Dendritic cell treated with granulocyte-macrophage colony-stimulating factor and Interleukin-4, amounts not matched to agents 40 ng/mL and 50 ng/mL, for 4 days (primary cell): ENCODE measurements at regions not wholly inside any gene's neighbourhood (a gene's known extent, or its start where the extent isn't known, plus 50 kb on each side); places are given as distances from the start of the nearest gene placed in this dataset.
"Not testable (repeated sequence)": the region's sequence is repeated elsewhere in the genome, so short reads cannot be mapped to it uniquely, and the experiment has no call there.

ENCODE experiments used
- H3K27ac Mint-ChIP-seq: one replicate; pipeline ENCODE4 v1.8.0; 2022; ENCODE audit warnings: mild to moderate bottlenecking, mixed read lengths
- H3K27me3 Mint-ChIP-seq: one replicate; pipeline ENCODE4 v1.8.0; 2022; ENCODE audit warnings: mild to moderate bottlenecking, mixed read lengths
- H3K36me3 Mint-ChIP-seq: one replicate; pipeline ENCODE4 v1.8.0; 2022; ENCODE audit warnings: low read depth, mixed read lengths
- H3K4me1 Mint-ChIP-seq: one replicate; pipeline ENCODE4 v1.8.0; 2022; ENCODE audit warnings: low read depth, mixed read lengths
- H3K4me3 Mint-ChIP-seq: one replicate; pipeline ENCODE4 v1.8.0; 2022; ENCODE audit warnings: mild to moderate bottlenecking, moderate library complexity, mixed read lengths
- H3K9me3 Mint-ChIP-seq: one replicate; pipeline ENCODE4 v1.8.0; 2022; ENCODE audit warnings: mixed read lengths
- intact Hi-C: fragments of 100-400 bp; cut with micrococcal nuclease; formaldehyde crosslinking; loops from one replicate; pipeline ENCODE4 v1.15.0; 2022

DNA sequence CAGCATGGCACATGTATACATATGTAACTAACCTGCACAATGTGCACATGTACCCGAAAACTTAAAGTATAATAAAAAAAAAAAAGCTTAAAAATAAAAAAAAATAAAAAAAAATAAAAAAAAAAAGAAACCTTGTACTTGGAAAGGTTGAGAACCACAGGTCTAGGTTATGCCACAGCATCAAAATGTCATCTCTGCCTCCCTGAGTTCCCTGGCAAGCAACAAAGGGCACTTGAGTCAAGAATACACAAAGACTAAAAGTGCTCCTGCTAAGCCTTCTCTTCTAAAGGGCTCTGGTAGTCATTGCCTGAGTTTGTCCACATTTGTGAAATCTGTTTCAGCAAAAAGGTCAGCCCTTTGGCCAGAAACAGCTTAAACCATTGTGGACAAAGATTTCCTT lies 395.8 kb upstream of the CCDC54 start:
- Mint-ChIP-seq H3K4me3 (no peak overlapping the region), H3K9me3 (no peaks in the 10 kb centered on the region), H3K4me1 (no peaks in the 10 kb centered on the region), H3K27ac (no peak overlapping the region), H3K27me3 (no peaks in the 10 kb centered on the region), H3K36me3 (no peaks in the 10 kb centered on the region)
- intact Hi-C loops: no loop called here

- no peak overlapping the region for H3K4me3 Mint-ChIP-seq
- H3K27me3 Mint-ChIP-seq: no peaks in the 10 kb centered on the region
- peaks cover 25% of the 10 kb centered on the region for H3K9me3 Mint-ChIP-seq
- intact Hi-C loops: no loop called here
- H3K36me3 Mint-ChIP-seq: no peaks in the 10 kb centered on the region
- no peaks in the 10 kb centered on the region for H3K4me1 Mint-ChIP-seq
- H3K27ac Mint-ChIP-seq: no peak overlapping the region
Measured at GRCh38 chr3:106985721-106986120, 391.5 kb upstream of the CCDC54 start.

- H3K4me3 Mint-ChIP-seq, H3K4me1 Mint-ChIP-seq, H3K36me3 Mint-ChIP-seq, H3K27me3 Mint-ChIP-seq, H3K27ac Mint-ChIP-seq, intact Hi-C loops: not testable (repeated sequence)
- peaks cover 33% of the 10 kb centered on the region for H3K9me3 Mint-ChIP-seq
Measured at GRCh38 chr3:106998841-106999682, 378.2 kb upstream of the CCDC54 start.

DNA sequence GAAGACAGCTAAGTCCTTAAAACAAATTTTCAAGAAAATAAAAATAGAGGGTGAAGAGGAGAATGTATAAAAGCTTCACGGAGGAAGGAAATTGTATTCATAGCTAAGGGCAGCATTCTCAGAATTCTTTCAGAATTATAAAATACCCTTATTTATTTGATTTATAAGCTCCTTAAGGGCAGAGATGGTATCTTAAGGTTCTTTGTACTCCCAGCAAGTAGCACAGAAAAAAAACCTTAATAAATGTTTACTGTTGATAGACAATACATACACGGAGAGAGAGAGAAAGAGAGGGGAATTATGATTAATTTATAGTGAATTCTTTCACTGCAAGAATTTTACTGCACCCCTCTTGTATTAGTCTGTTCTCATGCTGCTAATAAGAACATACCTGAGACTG lies 375.6 kb upstream of the CCDC54 start:
- intact Hi-C loops: no loop called here
- H3K4me1 Mint-ChIP-seq: no peaks in the 10 kb centered on the region
- H3K9me3 Mint-ChIP-seq: peaks cover 22% of the 10 kb centered on the region
- H3K36me3 Mint-ChIP-seq: no peaks in the 10 kb centered on the region
- no peak overlapping the region for H3K4me3 Mint-ChIP-seq
- H3K27ac Mint-ChIP-seq: no peak overlapping the region
- H3K27me3 Mint-ChIP-seq: no peaks in the 10 kb centered on the region

- H3K27me3 Mint-ChIP-seq, H3K36me3 Mint-ChIP-seq, H3K4me1 Mint-ChIP-seq, H3K27ac Mint-ChIP-seq, intact Hi-C loops, H3K4me3 Mint-ChIP-seq: not testable (repeated sequence)
- H3K9me3 Mint-ChIP-seq: peaks cover 25% of the 10 kb centered on the region
Measured at GRCh38 chr3:107005352-107005751, 371.9 kb upstream of the CCDC54 start.

- H3K9me3 Mint-ChIP-seq: peaks cover 20% of the 10 kb centered on the region
- H3K27ac Mint-ChIP-seq: no peak overlapping the region
- intact Hi-C loops: no loop called here
- no peaks in the 10 kb centered on the region for H3K27me3 Mint-ChIP-seq
- H3K4me3 Mint-ChIP-seq: no peak overlapping the region
- H3K4me1 Mint-ChIP-seq: no peaks in the 10 kb centered on the region
- no peaks in the 10 kb centered on the region for H3K36me3 Mint-ChIP-seq
Measured at GRCh38 chr3:107008213-107008612, 369.0 kb upstream of the CCDC54 start.

DNA sequence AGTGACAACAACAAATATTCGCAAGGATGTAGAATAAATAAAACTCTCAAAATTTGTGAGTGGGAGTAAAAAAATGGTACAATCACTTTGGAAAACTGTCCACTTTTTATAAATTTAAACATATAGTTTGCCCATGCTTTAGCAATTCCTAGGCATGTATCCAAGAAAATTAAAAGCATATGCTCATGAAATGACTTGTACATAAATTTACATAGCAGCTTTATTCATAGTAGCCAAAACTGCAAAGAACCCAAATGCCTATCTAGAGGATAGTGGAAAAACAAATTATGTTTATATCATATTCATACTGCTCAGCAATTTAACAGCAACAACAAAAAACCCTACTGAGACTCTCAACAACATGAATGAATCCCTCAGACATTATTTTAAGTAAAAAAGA lies 363.6 kb upstream of the CCDC54 start:
- intact Hi-C loops: no loop called here
- peaks cover 25% of the 10 kb centered on the region for H3K9me3 Mint-ChIP-seq
- H3K27ac Mint-ChIP-seq: no peak overlapping the region

GRCh38 chr3:107024551-107025026 lies 352.6 kb upstream of the CCDC54 start:
- H3K27ac Mint-ChIP-seq: no peak overlapping the region
- intact Hi-C loops: no loop called here
- H3K4me1 Mint-ChIP-seq: no peaks in the 10 kb centered on the region
- H3K9me3 Mint-ChIP-seq: peaks cover 2% of the 10 kb centered on the region
- no peaks in the 10 kb centered on the region for H3K27me3 Mint-ChIP-seq
- no peaks in the 10 kb centered on the region for H3K36me3 Mint-ChIP-seq
- H3K4me3 Mint-ChIP-seq: no peak overlapping the region

More for the DNA sequence above, 363.6 kb upstream of the CCDC54 start:
- H3K36me3 Mint-ChIP-seq: no peaks in the 10 kb centered on the region
- no peaks in the 10 kb centered on the region for H3K4me1 Mint-ChIP-seq
- H3K27me3 Mint-ChIP-seq: no peaks in the 10 kb centered on the region
- no peak overlapping the region for H3K4me3 Mint-ChIP-seq

GRCh38 chr3:107025961-107026360 lies 351.3 kb upstream of the CCDC54 start:
- intact Hi-C loops: no loop called here
- no peaks in the 10 kb centered on the region for H3K4me1 Mint-ChIP-seq

GRCh38 chr3:107028086-107028485 lies 349.2 kb upstream of the CCDC54 start:
- intact Hi-C loops: no loop called here
- Mint-ChIP-seq H3K9me3 (peaks cover 20% of the 10 kb centered on the region), H3K4me3 (no peak overlapping the region), H3K36me3 (no peaks in the 10 kb centered on the region), H3K27ac (no peak overlapping the region), H3K27me3 (no peaks in the 10 kb centered on the region), H3K4me1 (no peaks in the 10 kb centered on the region)

More at GRCh38 chr3:107025961-107026360, 351.3 kb upstream of the CCDC54 start:
- Mint-ChIP-seq H3K9me3 (peaks cover 15% of the 10 kb centered on the region), H3K27me3 (no peaks in the 10 kb centered on the region), H3K36me3 (no peaks in the 10 kb centered on the region), H3K27ac (no peak overlapping the region), H3K4me3 (no peak overlapping the region)

DNA sequence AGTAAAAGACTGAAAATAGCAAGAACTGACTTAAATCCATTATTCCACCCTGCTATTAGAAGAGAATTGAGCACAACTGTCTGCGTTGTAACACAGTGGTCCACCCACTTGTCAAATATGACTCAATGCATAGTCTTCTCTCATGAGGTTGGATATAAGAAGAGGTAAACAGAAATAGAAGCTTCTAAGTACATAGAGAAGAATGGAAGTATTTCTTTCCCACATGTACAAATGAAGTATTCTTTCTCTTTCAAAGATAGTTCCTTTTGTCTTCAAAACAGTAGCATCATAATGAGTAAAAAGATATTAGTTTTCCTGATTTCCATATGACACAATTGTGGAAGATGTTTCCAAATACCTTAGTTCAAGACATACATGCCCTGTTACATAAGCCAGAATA lies 348.6 kb upstream of the CCDC54 start:
- no peak overlapping the region for H3K4me3 Mint-ChIP-seq
- peaks cover 20% of the 10 kb centered on the region for H3K9me3 Mint-ChIP-seq
- H3K4me1 Mint-ChIP-seq: no peaks in the 10 kb centered on the region
- H3K27me3 Mint-ChIP-seq: no peaks in the 10 kb centered on the region
- no peaks in the 10 kb centered on the region for H3K36me3 Mint-ChIP-seq
- intact Hi-C loops: no loop called here
- H3K27ac Mint-ChIP-seq: no peak overlapping the region

DNA sequence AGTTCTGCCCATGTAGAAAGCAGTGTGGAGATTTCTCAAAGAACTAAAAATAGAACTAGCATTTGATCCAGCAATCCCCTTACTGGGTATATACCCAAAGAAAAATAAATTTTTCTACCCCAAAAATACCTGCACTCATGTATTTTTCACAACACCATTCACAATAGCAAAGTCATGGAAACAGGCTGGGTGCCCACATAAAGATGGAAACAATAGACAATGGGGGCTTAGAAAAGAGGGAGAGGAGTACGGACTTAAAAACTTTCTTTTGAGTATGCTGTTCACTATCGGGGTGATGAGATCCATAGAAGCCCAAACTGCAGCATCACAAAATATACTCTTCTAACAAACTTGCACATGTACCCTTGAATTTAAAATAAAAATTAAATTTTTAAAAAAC lies 345.1 kb upstream of the CCDC54 start:
- no peaks in the 10 kb centered on the region for H3K4me1 Mint-ChIP-seq
- H3K27ac Mint-ChIP-seq: no peak overlapping the region
- intact Hi-C loops: no loop called here
- no peaks in the 10 kb centered on the region for H3K27me3 Mint-ChIP-seq
- H3K4me3 Mint-ChIP-seq: no peak overlapping the region
- H3K36me3 Mint-ChIP-seq: no peaks in the 10 kb centered on the region
- peaks cover 46% of the 10 kb centered on the region for H3K9me3 Mint-ChIP-seq

GRCh38 chr3:107034142-107034541 lies 343.1 kb upstream of the CCDC54 start:
- intact Hi-C loops: no loop called here
- Mint-ChIP-seq H3K36me3 (no peaks in the 10 kb centered on the region), H3K4me3 (no peak overlapping the region), H3K27me3 (no peaks in the 10 kb centered on the region), H3K9me3 (peaks cover 66% of the 10 kb centered on the region), H3K27ac (no peak overlapping the region), H3K4me1 (no peaks in the 10 kb centered on the region)

GRCh38 chr3:107035176-107035575 lies 342.1 kb upstream of the CCDC54 start:
- no peaks in the 10 kb centered on the region for H3K27me3 Mint-ChIP-seq
- no peak overlapping the region for H3K27ac Mint-ChIP-seq
- H3K4me3 Mint-ChIP-seq: no peak overlapping the region
- intact Hi-C loops: no loop called here
- H3K36me3 Mint-ChIP-seq: no peaks in the 10 kb centered on the region
- H3K4me1 Mint-ChIP-seq: no peaks in the 10 kb centered on the region
- peaks cover 65% of the 10 kb centered on the region for H3K9me3 Mint-ChIP-seq

DNA sequence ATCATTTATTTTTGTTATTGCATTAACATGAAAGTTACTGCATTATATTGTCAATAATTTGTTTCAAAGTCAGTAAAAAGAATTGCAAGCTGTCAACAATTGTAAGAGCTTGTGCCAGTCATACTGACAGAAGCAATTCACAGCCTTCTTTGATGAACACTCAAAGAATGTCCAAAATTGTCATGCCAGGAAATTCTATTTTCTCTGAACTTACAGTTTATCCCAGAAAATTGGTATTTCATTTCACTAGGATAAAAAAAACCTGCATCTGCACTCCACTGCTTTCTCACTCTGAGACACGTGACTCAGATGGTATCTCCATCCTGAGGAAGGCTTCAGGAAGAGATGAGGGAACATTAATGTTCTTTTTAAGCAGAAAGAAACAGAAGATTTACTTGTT lies 332.6 kb upstream of the CCDC54 start:
- Mint-ChIP-seq H3K9me3 (peaks cover 22% of the 10 kb centered on the region), H3K4me1 (no peaks in the 10 kb centered on the region), H3K36me3 (no peaks in the 10 kb centered on the region), H3K27ac (no peak overlapping the region), H3K27me3 (no peaks in the 10 kb centered on the region), H3K4me3 (no peak overlapping the region)
- intact Hi-C loops: no loop called here
